Hepatocyte (in vitro differentiated cells): ENCODE measurements at regions not wholly inside any gene's neighbourhood (a gene's known extent, or its start where the extent isn't known, plus 50 kb on each side); places are given as distances from the start of the nearest gene placed in this dataset.

Experiments
- DNase-seq: peaks from one replicate; pipeline ENCODE4 v3.0.0-alpha.2; 2016; ENCODE audit warnings: low spot score
- H2AFZ ChIP-seq: fragments of 200-600 bp; sonication (generic); 2 replicates; pipeline ENCODE4 v1.6.0; 2016; ENCODE audit warnings: antibody characterized with exemption, mild to moderate bottlenecking
- H3K27ac ChIP-seq: fragments of 200-600 bp; sonication (generic); 2 replicates; pipeline ENCODE4 v1.5.1; 2016; ENCODE audit warnings: mild to moderate bottlenecking
- H3K27me3 ChIP-seq: fragments of 200-600 bp; sonication (generic); 2 replicates; pipeline ENCODE4 v1.6.1; 2016
- H3K36me3 ChIP-seq: fragments of 200-600 bp; sonication (generic); replicated peaks from 2 replicates; pipeline ENCODE4 v1.5.1; 2016; ENCODE audit warnings: low read depth; ENCODE audit not compliant: insufficient read depth
- H3K4me1 ChIP-seq: fragments of 200-600 bp; sonication (generic); 2 replicates; pipeline ENCODE4 v1.5.1; 2016; ENCODE audit warnings: mild to moderate bottlenecking, moderate library complexity; ENCODE audit not compliant: insufficient read depth
- H3K4me2 ChIP-seq: fragments of 200-600 bp; sonication (generic); 2 replicates; pipeline ENCODE4 v1.6.0; 2016
- H3K4me3 ChIP-seq: fragments of 200-600 bp; sonication (generic); 2 replicates; pipeline ENCODE4 v1.5.1; 2016; ENCODE audit warnings: mild to moderate bottlenecking
- H3K79me2 ChIP-seq: fragments of 200-600 bp; sonication (generic); 2 replicates; pipeline ENCODE4 v1.6.0; 2017; ENCODE audit warnings: mild to moderate bottlenecking
- H3K9me2 ChIP-seq: fragments of 200-600 bp; sonication (generic); replicated peaks from 2 replicates; pipeline ENCODE4 v1.6.0; 2017; ENCODE audit warnings: mild to moderate bottlenecking; ENCODE audit not compliant: insufficient read depth
- H3K9me3 ChIP-seq: fragments of 200-600 bp; sonication (generic); 2 replicates; pipeline ENCODE4 v1.5.1; 2016; ENCODE audit warnings: low read depth, mild to moderate bottlenecking
- H4K20me1 ChIP-seq: fragments of 200-600 bp; sonication (generic); 2 replicates; pipeline ENCODE4 v1.6.0; 2016; ENCODE audit warnings: mild to moderate bottlenecking; ENCODE audit not compliant: insufficient read depth, poor library complexity, severe bottlenecking
- CTCF ChIP-seq: fragments of 200-600 bp; sonication (generic); IDR thresholded peaks from 2 replicates; pipeline ENCODE4 v1.5.1; 2016; ENCODE audit warnings: antibody characterized with exemption, mild to moderate bottlenecking; ENCODE audit not compliant: poor library complexity
- EZH2 ChIP-seq: fragments of 200-600 bp; sonication (generic); IDR thresholded peaks from 2 replicates; pipeline ENCODE4 v1.6.1; 2016; ENCODE audit warnings: antibody characterized with exemption, mild to moderate bottlenecking, borderline replicate concordance
- EZH2phosphoT487 ChIP-seq: fragments of 200-600 bp; sonication (generic); IDR thresholded peaks from one replicate; pipeline ENCODE4 v1.6.1; 2018; ENCODE audit warnings: antibody characterized with exemption, mild to moderate bottlenecking, low read depth, moderate library complexity; ENCODE audit not compliant: unreplicated experiment, severe bottlenecking
- WGBS: methylation state at CpG from one replicate; pipeline ENCODE4 v1.1.6; 2016; ENCODE audit warnings: low lambda C conversion rate; ENCODE audit errors: missing lambda C conversion rate; 5-methylcytosine and 5-hydroxymethylcytosine counted together

- DNase-seq, result peak; percentile 24
- Histone ChIP-seq H2AFZ (no peak overlapping the region), H4K20me1 (no peaks in the 10 kb centered on the region), H3K27me3 (no peaks in the 10 kb centered on the region), H3K27ac (peak overlapping the region; percentile 69), H3K79me2 (no peaks in the 10 kb centered on the region), H3K4me1 (peaks cover 12% of the 10 kb centered on the region), H3K9me2 (no peaks in the 10 kb centered on the region), H3K36me3 (no peaks in the 10 kb centered on the region), H3K4me3 (no peak overlapping the region), H3K9me3 (no peaks in the 10 kb centered on the region), H3K4me2 (peak overlapping the region; percentile 19)
- 12% methylated on average over 5 of the region's 5 CpGs for WGBS
- TF ChIP-seq CTCF (no peak), EZH2phosphoT487 (no peak), EZH2 (no peak)
Measured at GRCh38 chr2:5548991-5549715, 143.0 kb upstream of the SOX11 start.

- Histone ChIP-seq H3K4me3 (no peak overlapping the region), H3K27me3 (no peaks in the 10 kb centered on the region), H2AFZ (no peak overlapping the region), H3K4me1 (peaks cover 12% of the 10 kb centered on the region), H3K9me3 (no peaks in the 10 kb centered on the region), H3K36me3 (no peaks in the 10 kb centered on the region), H3K4me2 (no peak overlapping the region), H4K20me1 (no peaks in the 10 kb centered on the region), H3K27ac (peak overlapping the region; percentile 69), H3K9me2 (no peaks in the 10 kb centered on the region), H3K79me2 (no peaks in the 10 kb centered on the region)
- TF ChIP-seq EZH2 (no peak), CTCF (no peak), EZH2phosphoT487 (no peak)
- no peak for DNase-seq
- WGBS, result 48% methylated on average over 2 of the region's 2 CpGs
Measured at GRCh38 chr2:5549771-5550170, 142.4 kb upstream of the SOX11 start.

GRCh38 chr2:5555636-5556035, 136.5 kb upstream of the SOX11 start:
- no peak for DNase-seq
- Histone ChIP-seq H4K20me1 (no peaks in the 10 kb centered on the region), H3K4me3 (no peak overlapping the region), H3K4me2 (no peak overlapping the region), H3K27ac (no peak overlapping the region), H3K4me1 (no peaks in the 10 kb centered on the region), H3K36me3 (no peaks in the 10 kb centered on the region), H2AFZ (no peak overlapping the region), H3K79me2 (no peaks in the 10 kb centered on the region), H3K9me2 (no peaks in the 10 kb centered on the region), H3K27me3 (no peaks in the 10 kb centered on the region), H3K9me3 (no peaks in the 10 kb centered on the region)
- 91% methylated on average over 11 of the region's 11 CpGs for whole genome bisulfite sequencing
- TF ChIP-seq EZH2phosphoT487, result no peak
- no peak for TF ChIP-seq CTCF
- no peak for TF ChIP-seq EZH2
